COLO668 (cell line): ENCODE measurements at regions not wholly inside any gene's neighbourhood (a gene's known extent, or its start where the extent isn't known, plus 50 kb on each side); places are given as distances from the start of the nearest gene placed in this dataset.

ENCODE experiments used
- DNase-seq: peaks from one replicate; lab custom pipeline; 2025; ENCODE audit not compliant: unreplicated experiment; lab: John Stamatoyannopoulos, UW

GRCh38 chr7:136807598-136807997 lies 60.9 kb upstream of the CHRM2 start:
- no peak for DNase-seq

DNA sequence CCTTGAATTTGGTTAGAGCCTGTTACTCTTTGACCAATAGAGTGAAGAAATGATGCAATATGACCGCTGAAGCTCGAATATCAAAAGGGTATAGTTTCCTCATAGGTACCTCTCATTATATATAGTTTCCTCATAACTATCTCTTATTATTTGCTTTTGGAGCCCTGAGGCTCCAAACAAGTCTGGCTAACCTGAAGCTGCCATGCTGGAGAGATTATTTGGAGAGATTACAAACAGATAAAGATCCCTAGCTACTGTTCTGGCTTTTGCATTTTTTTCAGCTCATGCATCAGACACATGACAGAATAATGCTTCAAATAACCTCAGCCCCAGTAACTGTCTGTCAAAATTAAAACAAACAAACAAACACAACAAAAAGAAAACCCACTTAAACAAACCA lies 65.4 kb upstream of the CHRM2 start:
- no peak for DNase-seq

- DNase-seq: no peak
These were observed 84.5 kb upstream of the CHRM2 start for GRCh38 chr7:136783934-136784333.

DNA sequence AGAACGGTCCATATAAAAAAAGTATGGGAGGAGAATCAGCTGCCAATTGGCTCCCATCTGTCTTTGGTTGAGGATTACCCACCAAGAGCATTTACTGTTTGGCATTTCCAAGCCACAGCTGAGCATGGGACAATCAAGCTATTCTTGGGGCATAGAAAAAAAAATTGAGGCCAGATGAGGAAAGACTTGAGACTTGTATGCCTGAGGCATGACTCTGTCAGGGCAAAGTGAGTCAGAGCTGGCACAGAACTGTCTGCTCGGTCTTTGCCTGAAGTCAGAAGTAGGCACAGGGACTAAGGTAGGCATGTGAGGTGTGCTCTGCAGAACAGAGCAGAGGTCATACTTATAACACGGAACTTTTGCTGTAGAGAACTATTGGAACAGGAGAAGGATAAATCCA lies 126.5 kb upstream of the CHRM2 start:
- DNase-seq: no peak

GRCh38 chr7:136728945-136729344 lies 139.5 kb upstream of the CHRM2 start:
- DNase-seq: no peak

GRCh38 chr7:136726460-136726859 lies 142.0 kb upstream of the CHRM2 start:
- no peak for DNase-seq

- no peak for DNase-seq
These were observed 150.4 kb upstream of the CHRM2 start for GRCh38 chr7:136717910-136718557.

DNA sequence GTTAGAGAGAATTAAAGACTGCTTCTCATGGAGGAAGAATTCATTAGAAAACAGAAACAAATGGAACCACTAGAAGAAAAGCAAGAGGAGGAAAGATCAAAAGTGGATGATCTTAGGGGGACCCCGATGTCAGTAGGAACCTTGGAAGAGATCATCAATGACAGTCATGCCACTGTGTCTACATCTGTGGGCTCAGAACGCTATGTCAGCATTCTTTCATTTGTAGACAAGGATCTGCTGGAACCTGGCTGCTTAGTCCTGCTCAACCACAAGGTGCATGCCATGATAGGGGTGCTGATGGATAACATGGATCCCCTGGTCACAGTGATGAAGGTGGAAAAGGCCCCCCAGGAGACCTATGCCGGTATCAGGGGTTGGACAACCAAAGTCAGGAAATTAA lies 154.4 kb upstream of the CHRM2 start:
- no peak for DNase-seq

DNA sequence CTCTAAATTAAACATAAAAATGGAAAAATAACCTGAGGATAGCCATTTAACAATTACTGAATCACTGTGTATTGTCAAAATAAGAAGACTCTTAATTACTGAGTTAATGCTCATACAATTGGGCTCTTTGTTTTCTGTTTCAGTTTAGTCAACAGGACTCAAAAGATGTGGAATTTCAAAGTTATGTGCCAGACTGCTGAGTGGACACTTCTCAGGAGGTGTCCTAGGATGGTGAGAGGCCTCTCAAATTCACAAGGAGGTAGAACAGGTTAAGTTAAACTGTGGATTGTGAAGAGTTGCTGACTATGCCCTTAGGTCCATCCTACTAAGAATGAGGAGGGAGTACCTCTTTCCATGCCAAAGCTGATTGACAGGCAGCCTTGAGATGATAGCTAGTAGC lies 157.7 kb upstream of the CHRM2 start:
- no peak for DNase-seq

GRCh38 chr7:136709876-136710275 lies 158.6 kb upstream of the CHRM2 start:
- no peak for DNase-seq

DNA sequence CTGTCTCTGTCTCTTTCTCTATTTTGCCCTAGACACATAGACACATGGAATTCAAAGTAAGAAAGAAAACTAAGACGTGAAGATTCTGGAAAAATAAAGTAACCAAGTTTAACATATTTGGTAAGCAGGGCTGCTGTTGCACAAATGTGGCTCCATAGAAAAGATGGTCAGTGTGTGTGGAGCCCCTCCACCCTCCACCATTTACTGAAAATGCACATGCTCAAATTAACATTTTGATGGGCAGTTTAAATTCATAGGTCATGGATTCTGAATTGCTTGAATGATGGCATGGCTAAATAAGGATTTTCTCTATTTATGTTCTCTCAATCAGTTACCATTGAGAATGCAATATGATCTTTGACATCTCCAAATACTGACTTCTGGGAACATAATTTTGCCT lies 165.5 kb upstream of the CHRM2 start:
- DNase-seq: no peak

DNA sequence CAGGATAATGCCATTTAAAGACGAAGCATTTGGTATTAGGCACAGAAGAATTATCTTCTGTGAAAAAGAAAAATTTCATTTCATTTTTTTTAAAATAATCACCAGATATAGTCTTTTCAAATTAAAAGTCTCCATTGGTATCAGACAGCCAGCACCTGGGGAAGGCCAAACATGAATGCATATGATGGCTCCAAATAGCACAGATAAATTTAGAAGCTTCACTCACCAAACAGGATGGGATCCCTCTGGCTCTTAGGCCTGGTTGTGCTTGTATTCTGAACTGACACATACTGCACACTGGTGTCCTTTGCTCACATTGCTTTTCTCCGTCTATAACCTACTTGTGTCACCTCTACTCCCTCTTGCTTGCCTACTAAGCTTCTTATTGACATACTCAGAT lies 169.5 kb upstream of the CHRM2 start:
- no peak for DNase-seq

GRCh38 chr7:136698231-136698630 lies 170.2 kb upstream of the CHRM2 start:
- DNase-seq: no peak

DNA sequence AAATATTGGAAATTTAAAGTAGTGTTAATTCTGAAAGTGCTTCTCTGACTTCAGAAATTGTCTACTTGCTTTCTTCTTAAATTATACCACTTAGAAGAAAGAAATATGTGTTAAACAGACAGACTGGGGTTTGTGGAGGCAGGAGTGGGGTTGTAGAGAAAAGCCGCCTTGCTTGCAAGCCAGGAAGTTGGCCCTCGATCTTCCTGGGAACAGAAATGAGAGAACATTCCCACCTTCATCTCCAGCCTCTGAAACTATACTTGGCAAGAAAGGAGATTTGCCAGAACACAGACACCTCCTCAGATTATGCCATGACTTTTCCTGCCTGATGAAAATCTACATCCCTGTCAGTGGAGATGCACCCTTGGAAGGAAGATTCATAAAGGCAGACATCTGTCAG lies 171.2 kb upstream of the CHRM2 start:
- DNase-seq: no peak

- DNase-seq: no peak
These were observed 175.0 kb upstream of the CHRM2 start for GRCh38 chr7:136693166-136694119.

DNA sequence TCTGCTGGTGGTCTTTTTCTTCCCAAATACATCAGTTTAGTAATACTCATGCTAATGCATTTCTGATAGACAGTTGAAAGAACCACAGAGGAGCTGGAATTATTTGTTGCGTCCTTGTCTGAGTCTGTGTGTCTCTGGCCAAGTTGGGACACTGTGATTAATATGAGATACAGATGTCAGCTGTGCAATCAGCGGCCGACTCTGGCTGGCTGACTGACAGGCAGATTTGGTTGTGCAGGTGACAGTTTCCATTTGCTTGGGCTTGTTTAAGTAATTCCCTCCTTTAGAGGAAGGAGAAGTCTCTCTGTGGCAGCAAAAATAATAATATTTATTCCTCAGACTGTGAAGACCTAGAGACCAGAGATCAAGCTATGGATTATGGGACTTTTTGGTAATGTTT lies 176.2 kb upstream of the CHRM2 start:
- DNase-seq: no peak

GRCh38 chr7:136688601-136689000 lies 179.9 kb upstream of the CHRM2 start:
- no peak for DNase-seq

GRCh38 chr7:136687693-136688322 lies 180.6 kb upstream of the CHRM2 start:
- peak; percentile 3 for DNase-seq

DNA sequence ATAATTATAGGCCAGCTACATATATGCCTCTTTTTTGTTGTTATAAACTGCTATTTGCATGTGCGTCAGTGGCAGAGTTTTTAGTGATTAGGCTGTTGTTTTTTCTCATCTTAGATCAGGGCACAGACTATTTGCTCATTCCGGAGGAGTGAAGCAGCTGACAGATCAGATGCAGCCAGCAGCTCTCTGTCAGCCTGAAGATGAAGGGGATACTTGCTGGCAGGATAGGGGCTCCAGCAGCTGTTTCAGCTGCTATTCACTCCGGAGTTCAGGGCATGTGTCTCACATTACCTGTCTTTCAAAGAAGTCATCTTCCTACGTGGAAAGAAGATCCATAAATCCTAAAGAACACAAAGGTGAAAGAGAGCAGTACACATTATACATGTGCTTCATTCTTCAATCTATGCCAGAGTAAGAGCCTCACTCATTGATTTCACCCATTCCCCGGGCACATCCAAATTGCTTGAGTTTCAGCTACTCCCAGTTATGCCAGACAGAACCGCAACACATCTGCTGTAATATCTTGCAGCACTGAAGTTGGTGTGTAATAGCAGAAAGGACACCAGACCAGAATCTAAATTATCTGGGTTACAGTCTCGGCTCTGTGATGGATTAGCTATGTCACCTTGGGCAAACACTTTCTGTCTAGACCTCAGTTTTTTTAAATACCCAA lies 182.8 kb upstream of the CHRM2 start:
- DNase-seq: no peak

DNA sequence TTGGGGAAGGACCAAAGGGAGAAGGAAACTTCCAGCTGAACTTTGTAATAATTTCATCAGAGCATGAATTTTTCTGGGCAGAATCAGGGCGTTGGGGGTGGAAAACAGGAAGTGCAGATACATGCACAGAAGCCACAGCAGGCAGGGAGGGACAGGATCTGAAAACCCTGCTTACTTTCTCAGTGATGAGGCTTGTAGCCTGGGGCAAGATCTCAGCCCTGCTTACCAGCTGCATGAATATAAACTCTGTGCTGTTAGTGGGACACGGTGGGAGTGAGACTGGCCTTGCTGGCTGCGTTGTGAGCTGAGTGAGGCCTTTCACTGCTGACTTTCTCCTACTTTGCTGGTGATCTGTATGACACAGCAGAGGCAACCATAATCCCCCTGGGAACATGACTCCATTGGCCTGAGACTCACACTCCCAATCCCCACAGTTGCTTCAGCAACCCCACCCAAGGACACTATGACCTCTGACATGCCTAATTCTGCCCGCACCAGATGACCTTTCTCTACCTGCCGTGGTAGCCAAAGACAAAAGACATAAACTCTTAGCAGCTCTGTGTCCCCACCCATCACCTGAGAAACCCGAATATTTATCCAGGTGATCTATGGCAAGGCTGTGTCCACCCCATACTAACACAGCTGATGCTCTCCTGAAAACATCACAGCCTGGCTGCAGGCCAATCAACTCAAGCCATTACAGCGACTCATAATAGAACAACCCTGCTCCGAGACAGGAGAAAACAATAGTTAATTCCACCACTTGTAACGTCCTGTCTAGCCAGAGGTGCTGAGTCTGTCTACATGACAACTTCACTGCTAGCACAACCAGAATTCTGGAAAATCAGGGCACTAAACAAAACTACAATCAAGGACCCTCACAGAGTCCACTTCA lies 190.7 kb upstream of the CHRM2 start:
- DNase-seq: no peak
